CD4-positive, alpha-beta T cell treated with Interferon alpha-2 for 1 hour (primary cell): ENCODE measurements at regions not wholly inside any gene's neighbourhood (a gene's known extent, or its start where the extent isn't known, plus 50 kb on each side); places are given as distances from the start of the nearest gene placed in this dataset.

ENCODE experiments used
- DNase-seq, 2 donors: peaks; one replicate each; pipeline ENCODE4 v3.0.0-alpha.2; 2020 to 2022

DNA sequence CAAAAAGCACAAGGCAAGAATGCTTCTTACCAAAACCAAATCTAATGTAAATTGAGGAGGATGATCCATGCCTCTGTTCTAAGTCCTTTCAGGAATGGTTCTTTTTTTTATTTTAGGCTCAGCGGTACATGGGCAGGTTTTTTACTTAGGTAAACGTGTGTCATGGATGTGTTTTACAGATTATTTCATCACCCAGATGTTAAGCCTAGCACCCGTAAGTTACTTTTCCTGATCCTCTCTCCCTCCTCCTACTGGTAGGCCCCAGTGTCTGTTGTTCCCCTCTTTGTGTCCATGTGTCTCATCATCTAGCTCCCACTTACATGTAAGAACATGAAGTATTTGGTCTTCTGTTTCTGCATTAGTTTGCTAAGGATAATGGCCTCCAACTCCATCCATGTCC is 289.2 kb upstream of the THBS1 start:
- DNase-seq = no peak

DNA sequence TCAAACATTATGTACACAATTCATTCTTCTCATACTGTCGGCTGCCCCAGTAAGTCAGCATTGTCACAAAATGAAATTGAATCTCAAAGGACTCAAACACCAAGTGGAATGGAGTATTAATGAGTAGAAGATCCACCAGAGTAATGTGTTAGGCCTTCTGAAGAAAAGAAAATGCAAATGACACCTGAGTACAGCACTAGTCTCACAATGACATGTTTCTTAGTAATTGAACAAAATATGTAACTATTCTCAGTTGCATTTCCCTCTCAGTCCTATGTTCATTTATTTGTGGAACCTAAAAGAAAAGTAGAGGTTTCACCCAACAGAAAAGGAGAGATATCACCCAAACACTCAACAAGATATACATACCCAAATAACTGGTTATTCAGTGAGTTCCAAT is 283.9 kb upstream of the THBS1 start:
- no peak for DNase-seq

DNA sequence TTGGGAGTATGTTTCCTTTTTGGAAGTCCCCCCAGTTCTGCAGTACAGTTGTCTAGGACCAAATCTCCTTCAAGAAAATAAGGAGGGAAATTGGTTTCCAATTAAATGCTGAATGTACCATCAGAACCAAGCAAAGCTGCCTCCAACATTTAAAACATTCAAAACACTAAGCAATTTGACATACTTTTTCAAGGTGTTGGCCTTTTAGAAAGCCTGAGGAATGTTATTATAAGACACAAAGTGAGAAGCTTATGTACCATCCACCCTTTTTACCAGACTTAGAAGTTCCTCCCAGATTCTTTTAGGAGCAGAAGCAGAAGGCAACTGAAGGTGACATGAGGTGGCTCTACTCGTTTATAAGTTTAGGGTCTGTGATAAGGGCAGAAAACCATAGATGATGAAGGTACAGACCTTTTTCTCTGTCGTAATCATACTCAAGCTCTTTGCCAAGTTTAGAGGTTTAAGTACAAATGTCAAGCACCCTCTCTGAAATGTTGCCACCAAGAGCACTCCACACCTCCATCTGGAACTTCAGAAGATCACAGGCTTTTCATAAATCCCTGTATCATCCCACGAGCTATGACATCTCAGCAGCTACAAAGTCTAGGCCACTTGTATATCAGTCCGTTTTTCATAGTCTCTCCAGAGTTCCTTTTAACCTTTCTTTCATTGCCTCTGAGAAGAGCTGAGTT is 282.5 kb upstream of the THBS1 start:
- no peak for DNase-seq

DNA sequence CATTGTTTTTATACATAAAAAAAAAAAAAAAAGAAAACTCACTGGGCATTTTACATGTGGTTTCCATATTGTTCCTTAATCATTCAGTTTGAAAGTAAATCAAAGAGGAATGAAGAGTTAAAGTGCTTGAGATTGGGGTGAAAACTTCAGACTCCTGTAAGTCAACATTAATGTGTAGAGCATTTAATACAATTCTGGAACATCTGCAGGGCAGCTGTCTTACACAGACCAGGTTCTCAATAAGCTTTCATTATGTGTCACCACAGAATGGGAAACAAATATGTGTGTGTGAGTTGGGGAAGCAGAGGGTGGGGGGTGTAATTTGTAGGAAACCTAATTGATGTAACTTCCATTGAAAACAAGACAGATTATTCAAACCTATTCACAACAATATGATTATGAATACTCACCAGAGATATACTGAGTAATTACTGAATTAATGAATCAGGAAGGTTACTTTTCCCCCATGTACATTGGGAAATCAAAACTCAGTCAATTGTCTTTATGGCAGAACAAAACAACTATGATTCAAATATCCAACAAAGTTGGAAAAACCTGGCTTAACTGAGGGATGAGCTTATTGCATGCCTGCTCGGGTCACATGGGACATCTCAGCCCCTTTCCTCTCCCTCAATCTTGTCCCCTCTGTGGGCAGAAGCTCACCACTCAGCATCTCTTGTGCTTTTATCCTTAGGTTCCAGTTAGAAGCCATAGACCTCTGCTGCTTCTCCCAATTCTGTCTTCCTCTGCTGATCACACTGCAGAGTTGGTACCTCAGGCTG is 281.2 kb upstream of the THBS1 start:
- no peak for DNase-seq

DNA sequence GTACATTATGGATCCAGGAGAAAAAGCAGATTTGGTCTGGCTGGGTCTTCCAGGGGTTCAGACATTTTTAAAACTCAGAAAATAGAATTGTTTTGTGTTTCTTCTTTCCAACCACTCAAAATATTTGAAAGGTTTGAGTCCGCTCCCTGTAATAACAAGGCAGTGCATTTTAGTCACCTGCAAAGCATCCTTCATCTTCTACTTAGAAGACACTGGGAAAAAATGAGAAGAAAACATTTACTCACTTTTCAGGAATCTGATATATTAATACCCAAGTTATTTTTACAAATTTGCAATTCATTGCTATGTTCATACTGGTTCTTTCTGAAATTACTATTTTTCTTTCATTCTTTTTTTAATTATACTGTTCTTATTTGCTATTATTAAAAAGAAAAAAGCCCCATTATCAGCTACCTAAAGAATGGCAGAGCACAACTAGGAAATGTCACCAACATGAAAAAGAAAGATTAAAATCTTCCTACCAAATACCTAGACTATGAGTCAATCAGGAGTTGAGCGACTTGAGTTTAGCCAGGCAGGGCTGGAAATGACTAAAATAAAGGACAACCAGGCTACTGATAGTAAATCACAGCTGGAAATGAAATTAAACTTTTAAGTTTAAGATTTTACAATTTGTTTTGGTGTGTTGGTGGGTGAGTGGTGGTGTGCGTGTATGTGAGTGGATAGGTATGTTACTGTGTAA is 280.3 kb upstream of the THBS1 start:
- no peak for DNase-seq

DNA sequence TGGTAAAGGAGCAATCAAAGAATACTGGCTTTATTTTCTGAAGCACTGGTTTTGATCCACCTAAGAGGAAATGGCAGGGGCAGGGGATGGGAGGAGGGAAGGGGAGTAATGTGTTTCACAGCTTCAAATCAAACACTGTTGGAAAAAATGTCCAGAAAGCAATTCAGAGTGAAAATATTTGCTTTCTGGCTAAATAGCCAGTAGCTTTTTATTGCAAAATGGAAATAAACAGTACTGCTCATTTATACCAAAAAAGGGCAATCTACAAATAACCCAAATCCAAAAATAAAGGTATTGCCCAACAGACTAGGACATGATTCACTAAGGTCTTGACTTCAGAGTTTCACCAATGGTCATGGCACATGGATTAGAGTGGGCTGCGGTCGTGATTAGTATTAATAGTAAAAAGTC is 279.3 kb upstream of the THBS1 start:
- no peak for DNase-seq

DNA sequence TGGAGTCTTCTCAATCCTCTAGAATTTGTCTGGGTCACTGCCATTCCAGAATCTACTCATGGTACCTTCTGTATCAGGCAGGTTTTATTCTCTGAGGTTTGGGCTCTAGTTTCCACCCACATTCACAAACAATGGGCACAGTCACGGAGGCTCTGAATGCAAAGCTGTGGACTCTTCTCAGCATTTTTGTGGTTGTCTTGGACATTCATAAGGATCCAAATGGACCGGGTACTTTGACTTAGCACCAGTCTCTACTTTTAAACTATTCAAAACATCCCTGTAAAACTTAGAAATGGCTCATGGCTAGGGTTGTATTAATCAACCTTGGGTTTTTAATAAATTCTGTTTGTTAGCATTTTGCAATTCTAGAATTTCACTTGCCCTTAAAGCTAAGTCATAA is 277.9 kb upstream of the THBS1 start:
- DNase-seq = no peak

DNA sequence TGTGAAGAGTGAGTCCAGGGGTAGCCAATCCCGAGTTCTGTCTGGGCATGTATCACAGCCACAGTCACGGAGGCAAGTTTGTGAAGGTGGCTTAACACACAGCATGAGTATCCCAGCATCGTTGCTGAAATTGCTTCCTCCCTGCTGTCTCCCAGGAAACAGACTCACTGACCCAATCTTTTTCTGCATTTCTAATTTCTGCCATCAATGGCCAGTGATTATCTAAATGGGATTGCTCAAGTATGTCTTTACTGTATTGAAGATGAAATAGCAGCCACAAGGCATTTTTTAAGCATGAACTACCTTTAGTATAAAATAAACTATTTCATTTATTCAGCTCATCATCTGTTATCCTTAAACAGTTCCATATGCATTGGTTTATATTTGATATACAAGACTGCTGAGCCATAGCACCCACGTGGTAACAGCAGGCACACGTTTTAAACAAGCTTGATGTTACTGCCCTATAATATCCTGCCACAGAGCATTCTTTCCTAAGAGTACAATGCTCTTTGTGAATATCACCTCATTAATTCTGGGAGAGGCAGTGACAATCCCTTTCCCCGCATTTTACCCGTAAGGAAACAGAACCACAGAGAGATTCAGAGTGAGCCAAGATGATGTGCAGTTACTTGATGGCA is 276.6 kb upstream of the THBS1 start:
- no peak for DNase-seq

DNA sequence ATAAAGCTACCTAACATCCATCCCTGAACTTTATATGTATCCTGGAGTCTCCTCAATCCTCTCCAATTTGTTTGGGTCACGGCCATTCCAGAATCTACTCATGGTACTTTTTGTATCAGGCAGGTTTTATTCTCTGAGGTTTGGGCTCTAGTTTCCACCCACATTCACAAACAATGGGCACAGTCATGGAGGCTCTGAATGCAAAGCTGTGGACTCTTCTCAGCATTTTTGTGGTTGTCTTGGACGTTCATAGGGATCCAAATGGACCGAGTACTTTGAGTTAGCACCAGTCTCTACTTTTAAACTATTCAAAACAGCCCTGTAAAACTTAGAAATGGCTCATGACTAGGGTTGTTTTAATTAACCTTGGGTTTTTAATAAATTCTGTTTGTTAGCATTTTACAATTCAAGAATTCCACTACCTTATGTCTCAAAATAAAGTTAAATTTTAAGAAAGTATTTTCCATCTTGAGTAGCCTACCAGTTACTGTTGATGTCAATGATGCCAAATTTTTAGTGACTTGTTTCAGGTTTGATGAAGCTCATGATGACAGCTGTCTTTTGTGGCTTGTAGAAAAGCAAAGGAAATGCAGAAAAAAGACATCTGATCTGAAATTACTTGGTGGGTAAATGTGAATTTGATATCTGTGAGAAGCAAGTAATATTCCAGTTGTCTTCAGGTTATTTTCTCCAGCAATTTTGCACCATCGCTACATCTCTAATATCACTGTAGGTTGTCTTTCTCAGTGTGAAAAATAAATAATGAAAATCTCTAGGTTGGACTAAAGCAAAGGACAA is 275.7 kb upstream of the THBS1 start:
- DNase-seq = no peak

DNA sequence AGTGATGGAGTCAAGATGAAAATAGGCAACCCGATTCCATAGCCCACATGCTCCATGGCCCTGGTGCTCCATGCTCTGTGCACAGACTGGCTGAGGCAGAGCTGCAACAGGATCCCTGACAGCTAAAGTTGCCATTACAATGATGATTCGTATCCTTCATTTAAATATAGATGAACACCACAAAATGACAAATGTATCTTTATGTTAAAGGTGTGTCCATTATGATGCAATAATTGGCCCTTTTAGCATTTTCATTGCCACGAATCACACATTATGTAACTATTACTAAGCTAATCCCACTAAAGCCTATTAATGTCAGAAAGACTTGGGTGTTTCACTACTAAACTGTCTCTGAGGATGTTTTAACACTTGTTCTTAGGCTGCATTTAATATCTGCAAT is 270.2 kb upstream of the THBS1 start:
- no peak for DNase-seq

DNA sequence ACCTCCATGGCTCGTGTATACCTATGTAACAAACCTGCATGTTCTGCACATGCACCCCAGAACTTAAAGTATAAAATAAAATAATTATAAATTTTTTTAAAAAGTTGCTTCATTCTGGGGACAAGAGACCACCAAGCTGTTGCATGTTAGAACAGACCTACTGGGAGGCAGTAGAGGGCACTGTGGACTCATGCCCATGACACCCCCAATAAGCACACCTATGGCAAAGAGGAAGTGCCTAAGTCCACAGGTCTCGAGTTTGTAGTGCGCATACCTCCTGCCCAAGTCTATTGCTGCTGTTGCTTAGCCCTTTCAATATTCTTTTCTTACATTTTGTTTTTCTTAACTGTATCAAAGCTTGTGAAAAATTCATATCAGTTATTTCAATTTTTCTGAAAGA is 267.9 kb upstream of the THBS1 start:
- DNase-seq = peak in 1 of 2 donors; percentile 6

DNA sequence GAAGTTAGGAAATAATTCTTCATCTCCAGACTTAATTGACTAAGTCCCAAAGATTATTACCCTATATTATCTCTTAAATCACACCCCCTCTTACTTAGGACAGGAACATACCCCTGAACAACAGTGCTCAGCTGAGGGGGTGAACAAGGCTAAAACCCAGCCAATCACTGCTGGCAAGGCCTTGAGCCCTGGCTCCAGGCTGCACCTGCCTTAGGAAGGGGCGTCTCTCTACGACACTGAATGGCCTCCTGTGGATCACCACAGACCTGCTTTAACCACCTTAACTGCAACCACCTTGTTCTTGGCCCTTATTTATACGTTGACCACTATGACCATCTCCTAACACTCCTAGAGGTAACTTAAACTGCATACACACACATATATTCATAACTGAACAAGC is 267.4 kb upstream of the THBS1 start:
- DNase-seq = no peak

DNA sequence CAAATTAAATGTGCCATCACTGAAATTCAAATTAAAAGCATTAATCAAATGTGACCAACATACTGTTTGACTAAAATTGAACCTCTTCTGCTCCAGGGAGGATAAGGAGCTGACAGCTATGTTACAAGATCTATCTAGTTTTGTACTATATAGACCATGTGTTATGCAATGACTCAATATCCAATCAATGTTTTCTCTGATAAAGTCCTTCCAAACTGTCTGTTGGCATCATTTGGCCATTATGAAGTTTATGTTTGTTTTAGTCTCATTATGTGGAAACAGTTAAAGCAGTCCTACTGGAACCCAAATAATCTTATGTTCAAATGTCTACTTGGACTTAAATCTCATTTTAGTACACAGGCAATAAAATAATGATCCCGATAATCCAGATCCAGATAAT is 267.0 kb upstream of the THBS1 start:
- no peak for DNase-seq

DNA sequence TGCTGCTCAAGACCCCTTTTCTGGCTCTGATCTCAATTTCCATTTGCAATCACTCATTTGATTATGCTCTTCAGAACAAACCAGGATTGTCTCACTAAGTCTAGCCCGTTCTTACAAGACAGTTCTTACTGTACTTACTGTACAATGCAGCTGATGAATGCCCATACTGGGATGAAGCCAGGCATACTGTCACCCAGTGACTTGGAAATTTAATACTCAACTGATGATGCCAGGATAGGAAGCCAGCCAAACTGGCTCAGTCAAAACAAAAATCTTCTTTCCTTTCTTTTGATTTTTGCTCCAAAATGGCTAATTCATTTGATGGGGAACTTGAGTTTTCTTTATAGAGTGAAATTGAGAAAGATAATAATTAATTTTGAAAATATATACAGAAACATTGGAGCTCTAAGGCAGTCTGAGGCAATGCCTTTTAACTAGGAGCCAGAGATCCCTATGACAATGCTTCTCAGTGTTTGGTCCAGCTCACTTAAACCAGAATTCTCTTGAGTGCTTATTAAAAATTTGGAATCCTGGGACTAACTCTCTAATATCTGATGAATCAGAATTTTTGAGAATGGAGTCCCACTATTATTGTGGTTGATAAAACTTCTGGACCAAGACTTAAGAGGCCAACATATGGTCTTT is 265.6 kb upstream of the THBS1 start:
- no peak for DNase-seq

DNA sequence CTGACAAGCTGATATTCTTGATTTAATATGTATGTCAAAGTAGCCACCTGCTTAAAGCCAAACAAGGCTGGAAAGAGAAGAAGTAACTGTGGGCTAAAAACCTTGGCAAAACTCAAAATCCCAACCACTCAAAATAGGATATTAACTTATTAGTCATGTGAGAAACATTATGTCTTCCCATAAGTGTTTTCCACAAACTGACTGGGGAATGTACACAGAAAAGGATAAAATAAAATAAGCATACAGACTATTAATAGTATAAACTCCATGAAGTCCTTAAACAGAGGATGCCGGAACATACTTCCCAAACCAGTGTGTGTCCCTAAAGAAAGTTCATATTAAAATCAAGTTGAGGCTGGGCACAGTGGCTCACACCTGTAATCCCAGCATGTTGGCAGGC is 263.7 kb upstream of the THBS1 start:
- no peak for DNase-seq

DNA sequence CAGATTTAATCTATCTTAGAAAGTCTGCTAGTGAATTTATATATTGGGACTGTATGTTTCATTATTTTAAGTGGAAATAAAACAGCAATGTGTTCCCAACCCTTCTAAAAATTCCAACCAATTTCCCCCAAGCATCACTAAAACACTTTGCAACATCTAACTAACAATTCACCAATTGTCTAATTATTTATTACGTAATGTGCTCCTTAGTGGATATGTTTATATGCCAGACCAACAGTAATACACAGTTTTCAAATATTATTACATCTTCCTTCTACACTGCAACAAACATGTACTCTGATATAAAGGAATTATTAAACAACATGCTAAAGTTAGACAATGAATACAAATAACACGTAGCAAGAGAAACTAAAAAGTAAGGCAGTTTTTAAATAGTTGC is 262.6 kb upstream of the THBS1 start:
- DNase-seq = no peak

DNA sequence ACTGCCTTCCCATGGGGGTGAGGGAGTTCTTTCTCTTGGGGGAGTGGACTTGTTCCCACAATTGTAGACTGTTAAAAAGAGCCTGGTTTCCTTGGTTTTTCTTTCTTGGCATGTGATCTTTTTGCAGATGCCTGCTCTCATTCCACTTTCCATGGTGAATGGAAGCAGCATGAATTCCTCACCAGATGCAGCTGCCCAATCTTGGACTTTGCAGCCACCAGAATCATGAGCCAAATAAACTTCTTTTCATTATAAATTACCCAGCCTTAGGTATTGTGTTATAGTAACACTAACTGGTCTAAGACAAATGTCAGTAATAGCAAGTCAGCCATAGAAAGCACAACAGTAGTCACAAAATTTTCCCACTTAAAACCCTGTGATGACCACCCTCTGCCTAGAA is 260.5 kb upstream of the THBS1 start:
- no peak for DNase-seq

DNA sequence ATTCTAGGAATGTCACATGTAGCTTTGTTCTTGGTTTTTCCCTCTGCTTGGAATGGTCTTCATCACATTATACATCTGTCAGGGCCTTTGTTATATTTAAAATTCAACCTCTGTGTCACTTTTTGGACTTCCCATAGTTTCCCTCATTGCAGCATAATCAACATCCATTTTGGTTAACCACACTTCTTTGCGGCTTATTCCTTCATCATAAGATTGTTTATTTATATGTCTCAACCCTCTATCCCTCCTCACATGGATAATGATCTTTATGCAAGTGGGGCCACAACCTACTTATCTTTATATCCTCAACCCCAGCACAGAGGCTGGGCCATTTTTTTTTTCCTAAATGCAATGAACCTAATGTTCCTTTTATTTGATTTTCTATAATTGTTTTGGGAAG is 260.0 kb upstream of the THBS1 start:
- DNase-seq = no peak

DNA sequence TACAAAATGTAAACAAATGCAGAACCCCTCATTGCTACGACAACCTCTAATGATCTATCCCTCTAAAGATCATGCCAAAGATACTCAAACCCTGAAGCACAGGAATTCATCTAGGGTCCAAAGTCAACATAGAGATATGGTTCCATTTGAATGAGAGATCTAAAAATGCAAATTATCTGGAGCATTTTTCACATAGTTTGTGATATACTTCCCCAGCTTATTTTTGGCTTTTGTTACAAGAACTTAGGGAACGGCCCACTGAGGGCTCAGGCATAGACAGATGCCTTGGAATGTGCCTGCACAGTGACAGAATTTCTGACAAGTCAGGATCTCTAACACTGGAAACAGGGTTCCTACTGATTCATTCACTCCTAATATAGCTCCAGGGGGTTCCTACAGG is 258.9 kb upstream of the THBS1 start:
- DNase-seq = no peak

DNA sequence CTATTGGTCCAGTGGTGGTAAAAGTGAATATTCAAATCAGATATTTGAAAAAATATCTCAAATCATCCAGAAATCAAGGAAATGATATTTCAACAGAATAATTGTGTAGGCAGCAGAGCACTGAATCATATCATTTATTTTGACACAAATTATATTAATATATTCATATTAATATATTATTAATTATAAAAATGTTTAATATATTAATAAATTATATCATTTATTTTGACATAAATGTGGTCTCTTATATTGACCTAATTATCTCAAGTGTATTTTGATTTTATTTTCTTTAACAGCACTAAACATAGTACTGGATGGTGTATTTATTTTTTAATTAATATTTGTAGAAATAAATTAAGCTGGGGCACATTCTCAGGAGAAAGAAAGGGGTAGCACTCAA is 257.7 kb upstream of the THBS1 start:
- no peak for DNase-seq

DNA sequence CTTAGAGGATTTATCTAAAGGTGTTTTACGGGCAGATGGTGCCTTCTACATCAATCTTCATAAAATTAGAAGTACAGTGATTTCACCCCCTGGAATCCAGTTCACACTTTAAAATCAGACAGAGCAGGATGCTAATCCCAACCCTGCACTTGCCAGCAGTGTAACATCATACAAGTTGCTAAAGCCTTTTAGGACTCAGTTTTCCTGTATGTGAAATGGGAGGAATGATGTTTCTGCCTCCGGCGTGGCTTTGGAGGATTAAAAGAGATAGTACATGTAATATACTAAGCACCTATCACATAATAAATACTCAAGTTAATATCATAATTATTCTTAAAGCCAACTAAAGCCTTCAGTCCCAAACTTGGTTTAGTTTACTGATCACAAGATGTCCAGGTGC is 257.2 kb upstream of the THBS1 start:
- no peak for DNase-seq

DNA sequence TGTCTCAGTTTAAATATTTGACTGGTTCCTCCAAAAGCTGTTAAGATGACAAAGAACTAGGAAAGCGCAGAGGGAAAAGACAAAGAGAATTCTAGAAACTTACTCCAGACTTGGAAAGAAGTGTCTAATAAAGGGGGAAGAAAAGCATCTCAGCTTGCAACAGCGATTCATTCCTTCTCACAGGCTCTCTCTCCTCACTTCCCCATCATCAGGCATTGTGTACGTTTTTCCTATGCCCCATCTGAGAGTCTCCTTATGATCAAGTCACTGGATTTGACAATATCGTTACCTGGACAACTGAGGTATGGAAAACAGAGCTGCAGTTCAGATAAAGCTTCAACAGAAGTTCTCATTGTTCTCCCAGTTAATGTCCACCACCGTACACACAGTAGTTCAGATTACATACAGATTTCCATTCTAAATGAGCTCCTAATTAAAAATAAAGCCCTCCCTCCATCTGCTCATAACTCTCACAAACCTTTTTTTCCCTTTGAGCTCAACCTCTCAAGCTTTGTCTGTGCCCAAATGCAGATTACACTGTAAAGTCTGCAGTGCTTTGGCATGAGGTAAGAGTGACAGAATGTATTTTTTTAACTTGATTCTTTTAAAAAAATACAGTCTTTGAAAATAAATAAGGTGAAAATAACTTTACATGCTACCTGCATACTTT is 254.4 kb upstream of the THBS1 start:
- DNase-seq = no peak
